GM19035 (cell line): ENCODE measurements at regions not wholly inside any gene's neighbourhood (a gene's known extent, or its start where the extent isn't known, plus 50 kb on each side); places are given as distances from the start of the nearest gene placed in this dataset.
"Not testable (repeated sequence)": the region's sequence is repeated elsewhere in the genome, so short reads cannot be mapped to it uniquely, and the experiment has no call there.

Experiments used
- ATAC-seq: cut with Tn5 transposase; IDR thresholded peaks from one replicate; pipeline ENCODE4 v1.9.1; 2021; ENCODE audit not compliant: unreplicated experiment

- ATAC-seq = no peak
Measured at GRCh38 chr1:96519851-96520578, 201.6 kb upstream of the PTBP2 start.

- no peak for ATAC-seq
Measured at GRCh38 chr1:96520579-96520947, 201.0 kb upstream of the PTBP2 start.

GRCh38 chr1:96521010-96521409 lies 200.6 kb upstream of the PTBP2 start:
- no peak for ATAC-seq

- no peak for ATAC-seq
Measured at GRCh38 chr1:96521994-96522760, 199.4 kb upstream of the PTBP2 start.

GRCh38 chr1:96522927-96523326 lies 198.7 kb upstream of the PTBP2 start:
- no peak for ATAC-seq

- no peak for ATAC-seq
Measured at GRCh38 chr1:96524100-96524499, 197.5 kb upstream of the PTBP2 start.

GRCh38 chr1:96525657-96526557 lies 195.7 kb upstream of the PTBP2 start:
- ATAC-seq = no peak

- not testable (repeated sequence) for ATAC-seq
Measured at GRCh38 chr1:96528672-96529071, 192.9 kb upstream of the PTBP2 start.

GRCh38 chr1:96533820-96534219 lies 187.8 kb upstream of the PTBP2 start:
- no peak for ATAC-seq

- no peak for ATAC-seq
Measured at GRCh38 chr1:96536581-96536980, 185.0 kb upstream of the PTBP2 start.

GRCh38 chr1:96538111-96538641 lies 183.4 kb upstream of the PTBP2 start:
- ATAC-seq = no peak

- no peak for ATAC-seq
Measured at GRCh38 chr1:96538883-96539282, 182.7 kb upstream of the PTBP2 start.

- no peak for ATAC-seq
Measured at GRCh38 chr1:96541491-96541890, 180.1 kb upstream of the PTBP2 start.

GRCh38 chr1:96544051-96544830 lies 177.3 kb upstream of the PTBP2 start:
- ATAC-seq = no peak

- no peak for ATAC-seq
Measured at GRCh38 chr1:96544831-96545221, 176.8 kb upstream of the PTBP2 start.

- no peak for ATAC-seq
Measured at GRCh38 chr1:96545935-96546656, 175.5 kb upstream of the PTBP2 start.

GRCh38 chr1:96550061-96550460 lies 171.5 kb upstream of the PTBP2 start:
- ATAC-seq = no peak

GRCh38 chr1:96552451-96552850 lies 169.1 kb upstream of the PTBP2 start:
- ATAC-seq = no peak

GRCh38 chr1:96553811-96554210 lies 167.8 kb upstream of the PTBP2 start:
- no peak for ATAC-seq

GRCh38 chr1:96554364-96554763 lies 167.2 kb upstream of the PTBP2 start:
- ATAC-seq = no peak
